Neuron (in vitro differentiated cells): ENCODE measurements at regions not wholly inside any gene's neighbourhood (a gene's known extent, or its start where the extent isn't known, plus 50 kb on each side); places are given as distances from the start of the nearest gene placed in this dataset.
"Not testable (repeated sequence)": the region's sequence is repeated elsewhere in the genome, so short reads cannot be mapped to it uniquely, and the experiment has no call there.

Experiments
- H2AFZ ChIP-seq: one replicate; pipeline ENCODE4 v1.6.1; 2013; ENCODE audit warnings: low read depth, mild to moderate bottlenecking, inconsistent platforms, low read length, moderate library complexity
- H3K27me3 ChIP-seq: one replicate; pipeline ENCODE4 v1.6.1; 2013; ENCODE audit warnings: low read length; ENCODE audit not compliant: insufficient read depth
- H3K36me3 ChIP-seq: one replicate; pipeline ENCODE4 v1.6.1; 2013; ENCODE audit warnings: low read length; ENCODE audit not compliant: insufficient read depth
- H3K4me1 ChIP-seq: one replicate; pipeline ENCODE4 v1.6.1; 2013; ENCODE audit warnings: low read length; ENCODE audit not compliant: insufficient read depth
- H3K4me3 ChIP-seq: 2 replicates; pipeline ENCODE4 v1.5.1; 2013; ENCODE audit warnings: mild to moderate bottlenecking, low read length, moderate library complexity
- H3K9me3 ChIP-seq: one replicate; pipeline ENCODE4 v1.6.1; 2013; ENCODE audit warnings: low read length

GRCh38 chr5:68071736-68072135 lies 143.8 kb upstream of the PIK3R1 start:
- no peaks in the 10 kb centered on the region for H3K4me1 ChIP-seq
- no peak overlapping the region for H3K4me3 ChIP-seq
- H2AFZ ChIP-seq: no peak overlapping the region
- H3K36me3 ChIP-seq: no peaks in the 10 kb centered on the region
- H3K27me3 ChIP-seq: no peaks in the 10 kb centered on the region
- no peaks in the 10 kb centered on the region for H3K9me3 ChIP-seq

GRCh38 chr5:68071282-68071632 lies 144.3 kb upstream of the PIK3R1 start:
- no peak overlapping the region for H3K4me3 ChIP-seq
- no peaks in the 10 kb centered on the region for H3K36me3 ChIP-seq
- no peaks in the 10 kb centered on the region for H3K9me3 ChIP-seq
- H3K27me3 ChIP-seq: no peaks in the 10 kb centered on the region
- H3K4me1 ChIP-seq: no peaks in the 10 kb centered on the region
- no peak overlapping the region for H2AFZ ChIP-seq

- H2AFZ ChIP-seq: no peak overlapping the region
- H3K4me3 ChIP-seq: no peak overlapping the region
- no peaks in the 10 kb centered on the region for H3K36me3 ChIP-seq
- H3K9me3 ChIP-seq: no peaks in the 10 kb centered on the region
- H3K4me1 ChIP-seq: no peaks in the 10 kb centered on the region
- no peaks in the 10 kb centered on the region for H3K27me3 ChIP-seq
Measured at GRCh38 chr5:68070591-68071281, 144.8 kb upstream of the PIK3R1 start.

GRCh38 chr5:68067976-68068603 lies 147.5 kb upstream of the PIK3R1 start:
- H3K27me3 ChIP-seq: no peaks in the 10 kb centered on the region
- H3K4me3 ChIP-seq: no peak overlapping the region
- no peaks in the 10 kb centered on the region for H3K9me3 ChIP-seq
- H3K4me1 ChIP-seq: no peaks in the 10 kb centered on the region
- H3K36me3 ChIP-seq: no peaks in the 10 kb centered on the region
- H2AFZ ChIP-seq: no peak overlapping the region

GRCh38 chr5:68067291-68067690 lies 148.3 kb upstream of the PIK3R1 start:
- Histone ChIP-seq H2AFZ (no peak overlapping the region), H3K9me3 (no peaks in the 10 kb centered on the region), H3K4me1 (no peaks in the 10 kb centered on the region), H3K4me3 (no peak overlapping the region), H3K36me3 (no peaks in the 10 kb centered on the region), H3K27me3 (no peaks in the 10 kb centered on the region)

- H2AFZ ChIP-seq: no peak overlapping the region
- H3K4me1 ChIP-seq: no peaks in the 10 kb centered on the region
- H3K4me3 ChIP-seq: no peak overlapping the region
- no peaks in the 10 kb centered on the region for H3K36me3 ChIP-seq
- no peaks in the 10 kb centered on the region for H3K27me3 ChIP-seq
- no peaks in the 10 kb centered on the region for H3K9me3 ChIP-seq
Measured at GRCh38 chr5:68066277-68066955, 149.1 kb upstream of the PIK3R1 start.

- not testable (repeated sequence) for H3K9me3 ChIP-seq, H3K27me3 ChIP-seq
Measured at GRCh38 chr5:68065321-68065720, 150.2 kb upstream of the PIK3R1 start.

GRCh38 chr5:68060382-68060781 lies 155.2 kb upstream of the PIK3R1 start:
- Histone ChIP-seq H3K36me3 (no peaks in the 10 kb centered on the region), H2AFZ (no peak overlapping the region), H3K27me3 (no peaks in the 10 kb centered on the region), H3K9me3 (no peaks in the 10 kb centered on the region), H3K4me3 (no peak overlapping the region), H3K4me1 (no peaks in the 10 kb centered on the region)

More at GRCh38 chr5:68065321-68065720, 150.2 kb upstream of the PIK3R1 start:
- H3K36me3 ChIP-seq, H2AFZ ChIP-seq, H3K4me3 ChIP-seq, H3K4me1 ChIP-seq: not testable (repeated sequence)

GRCh38 chr5:68057191-68057590 lies 158.4 kb upstream of the PIK3R1 start:
- Histone ChIP-seq H2AFZ (no peak overlapping the region), H3K9me3 (no peaks in the 10 kb centered on the region), H3K4me1 (no peaks in the 10 kb centered on the region), H3K36me3 (no peaks in the 10 kb centered on the region), H3K27me3 (no peaks in the 10 kb centered on the region), H3K4me3 (no peak overlapping the region)

GRCh38 chr5:68055686-68056085 lies 159.9 kb upstream of the PIK3R1 start:
- H3K27me3 ChIP-seq: no peaks in the 10 kb centered on the region
- H3K4me1 ChIP-seq: no peaks in the 10 kb centered on the region
- H3K4me3 ChIP-seq: no peak overlapping the region
- no peaks in the 10 kb centered on the region for H3K36me3 ChIP-seq
- H3K9me3 ChIP-seq: peaks cover 2% of the 10 kb centered on the region
- H2AFZ ChIP-seq: no peak overlapping the region

- H2AFZ ChIP-seq: no peak overlapping the region
- no peaks in the 10 kb centered on the region for H3K4me1 ChIP-seq
- no peaks in the 10 kb centered on the region for H3K27me3 ChIP-seq
- H3K36me3 ChIP-seq: no peaks in the 10 kb centered on the region
- H3K4me3 ChIP-seq: no peak overlapping the region
- peaks cover 2% of the 10 kb centered on the region for H3K9me3 ChIP-seq
Measured at GRCh38 chr5:68054638-68055037, 160.9 kb upstream of the PIK3R1 start.

GRCh38 chr5:68053202-68053601 lies 162.4 kb upstream of the PIK3R1 start:
- Histone ChIP-seq H3K4me3 (no peak overlapping the region), H3K9me3 (peaks cover 2% of the 10 kb centered on the region), H2AFZ (no peak overlapping the region), H3K4me1 (no peaks in the 10 kb centered on the region), H3K27me3 (no peaks in the 10 kb centered on the region), H3K36me3 (no peaks in the 10 kb centered on the region)

- H2AFZ ChIP-seq: no peak overlapping the region
- no peaks in the 10 kb centered on the region for H3K4me1 ChIP-seq
- no peak overlapping the region for H3K4me3 ChIP-seq
- no peaks in the 10 kb centered on the region for H3K36me3 ChIP-seq
- no peaks in the 10 kb centered on the region for H3K27me3 ChIP-seq
- H3K9me3 ChIP-seq: peaks cover 2% of the 10 kb centered on the region
Measured at GRCh38 chr5:68049053-68049713, 166.4 kb upstream of the PIK3R1 start.
